Immature natural killer cell (primary cell): ENCODE measurements at regions not wholly inside any gene's neighbourhood (a gene's known extent, or its start where the extent isn't known, plus 50 kb on each side); places are given as distances from the start of the nearest gene placed in this dataset.
"Not testable (repeated sequence)": the region's sequence is repeated elsewhere in the genome, so short reads cannot be mapped to it uniquely, and the experiment has no call there.

Experiments used
- DNase-seq, 3 donors: peaks; one replicate each; pipeline ENCODE4 v3.0.0; 2022; ENCODE audit warnings: mixed read lengths in 1 of 3
- H3K27ac Mint-ChIP-seq, 6 donors: one replicate each; pipeline ENCODE4 v1.8.0; 2020; ENCODE audit warnings: mixed read lengths in 6 of 6, mild to moderate bottlenecking in 5 of 6, inconsistent platforms in 4 of 6, moderate library complexity in 3 of 6
- H3K27me3 Mint-ChIP-seq, 3 donors: one replicate each; pipeline ENCODE4 v1.8.0; 2020 to 2021; ENCODE audit warnings: low read depth in 3 of 3, mild to moderate bottlenecking in 3 of 3, mixed read lengths in 3 of 3, moderate library complexity in 3 of 3, inconsistent platforms in 1 of 3
- H3K36me3 Mint-ChIP-seq, 3 donors: one replicate each; pipeline ENCODE4 v1.8.0; 2020; ENCODE audit warnings: mixed read lengths in 3 of 3, inconsistent platforms in 2 of 3, mild to moderate bottlenecking in 2 of 3
- H3K4me1 Mint-ChIP-seq, 2 donors: one replicate each; pipeline ENCODE4 v1.8.0; 2020; ENCODE audit warnings: inconsistent platforms in 2 of 2, mild to moderate bottlenecking in 2 of 2, mixed read lengths in 2 of 2, moderate library complexity in 1 of 2
- H3K4me3 Mint-ChIP-seq, 5 donors: one replicate each; pipeline ENCODE4 v1.8.0; 2020; ENCODE audit warnings: mild to moderate bottlenecking in 5 of 5, mixed read lengths in 5 of 5, inconsistent platforms in 3 of 5, moderate library complexity in 3 of 5
- H3K9me3 Mint-ChIP-seq, 6 donors: one replicate each; pipeline ENCODE4 v1.8.0; 2020; ENCODE audit warnings: mild to moderate bottlenecking in 6 of 6, mixed read lengths in 6 of 6, inconsistent platforms in 4 of 6, moderate library complexity in 3 of 6

- no peak for DNase-seq
- Mint-ChIP-seq H3K9me3 (no peaks in the 10 kb centered on the region), H3K4me3 (no peak overlapping the region), H3K27me3 (peaks cover 1 to 17% (median 4%) of the 10 kb centered on the region in 3 donors), H3K4me1 (no peaks in the 10 kb centered on the region), H3K27ac (no peak overlapping the region), H3K36me3 (no peaks in the 10 kb centered on the region)
Observed at GRCh38 chr20:20791664-20792568, 79.5 kb upstream of the RALGAPA2 start.

DNA sequence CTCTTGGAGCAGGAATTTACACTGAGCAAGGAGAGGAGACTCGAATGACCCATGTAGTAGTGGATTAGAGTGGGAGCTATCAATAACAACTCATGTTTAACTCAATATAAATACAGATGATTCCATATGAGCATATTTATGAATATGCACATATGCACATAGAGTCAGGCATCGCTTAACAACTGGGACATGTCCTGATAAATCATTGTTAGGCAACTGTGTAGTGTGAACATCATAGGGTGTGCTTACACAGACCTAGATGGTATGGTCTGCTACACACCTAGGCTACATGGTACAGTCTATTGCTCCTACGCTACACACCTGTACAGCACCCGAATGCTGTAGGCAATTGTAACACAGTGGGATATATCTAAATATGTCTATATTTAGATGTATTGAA lies 75.9 kb upstream of the RALGAPA2 start:
- Mint-ChIP-seq H3K4me1 (no peaks in the 10 kb centered on the region), H3K27me3 (peaks cover 0 to 12% (median 2%) of the 10 kb centered on the region in 3 donors), H3K9me3 (no peaks in the 10 kb centered on the region), H3K36me3 (no peaks in the 10 kb centered on the region), H3K4me3 (no peak overlapping the region), H3K27ac (no peak overlapping the region)
- no peak for DNase-seq

DNA sequence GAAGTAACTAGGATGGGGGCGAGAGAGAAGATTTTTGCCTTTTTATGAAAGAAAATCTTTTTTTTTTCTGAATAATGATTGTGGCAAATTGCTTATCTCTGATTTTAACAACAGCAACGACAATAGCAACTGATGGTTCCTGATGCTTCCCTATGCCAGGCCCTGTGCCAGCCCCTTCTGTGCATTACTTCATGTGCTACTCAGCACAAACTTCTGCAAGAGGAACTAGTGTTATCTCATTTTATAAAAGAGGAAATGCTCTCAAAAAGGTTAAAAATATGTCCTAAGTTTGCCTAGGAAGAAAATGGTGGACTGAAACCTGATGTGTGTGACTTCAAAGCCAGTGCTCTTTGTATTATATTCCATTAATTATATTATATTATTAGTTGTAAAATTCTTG lies 74.0 kb upstream of the RALGAPA2 start:
- DNase-seq: no peak
- Mint-ChIP-seq H3K27me3 (peaks cover 0 to 11% (median 3%) of the 10 kb centered on the region in 3 donors), H3K27ac (no peak overlapping the region), H3K4me3 (no peak overlapping the region), H3K36me3 (no peaks in the 10 kb centered on the region), H3K4me1 (no peaks in the 10 kb centered on the region), H3K9me3 (no peaks in the 10 kb centered on the region)

DNA sequence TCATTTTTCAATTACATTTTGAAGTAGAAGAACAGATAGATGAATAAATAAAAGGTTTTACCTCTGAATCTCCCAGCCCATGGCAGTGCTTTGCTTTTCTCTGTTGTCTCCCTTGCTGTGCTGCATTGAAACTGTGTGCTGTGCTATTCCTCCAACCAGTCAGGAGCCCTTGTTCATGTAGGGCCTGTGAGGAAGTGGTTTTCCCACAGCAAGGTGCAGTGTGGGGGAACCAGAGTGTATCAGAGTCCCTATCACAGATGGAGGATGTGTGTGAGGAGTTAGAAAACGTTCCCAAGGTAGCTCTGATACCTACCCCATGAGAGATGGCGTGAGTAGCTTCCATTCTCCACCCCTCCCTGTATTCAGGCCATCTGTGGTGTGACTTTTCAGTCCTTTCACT lies 72.8 kb upstream of the RALGAPA2 start:
- Mint-ChIP-seq H3K36me3 (no peaks in the 10 kb centered on the region), H3K4me1 (peaks cover 7 to 9% of the 10 kb centered on the region in 2 donors)

GRCh38 chr20:20784450-20784849 lies 72.0 kb upstream of the RALGAPA2 start:
- not testable (repeated sequence) for H3K4me3 Mint-ChIP-seq, DNase-seq, H3K9me3 Mint-ChIP-seq, H3K36me3 Mint-ChIP-seq, H3K27ac Mint-ChIP-seq
- Mint-ChIP-seq H3K4me1 (peaks cover 11 to 16% of the 10 kb centered on the region in 2 donors), H3K27me3 (peaks cover 0 to 11% (median 4%) of the 10 kb centered on the region in 3 donors)

More for the DNA sequence above, 72.8 kb upstream of the RALGAPA2 start:
- Mint-ChIP-seq H3K9me3 (no peaks in the 10 kb centered on the region), H3K27ac (no peak overlapping the region), H3K4me3 (no peak overlapping the region), H3K27me3 (peaks cover 0 to 11% (median 4%) of the 10 kb centered on the region in 3 donors)
- no peak for DNase-seq

GRCh38 chr20:20783450-20783849 lies 71.0 kb upstream of the RALGAPA2 start:
- no peaks in the 10 kb centered on the region for H3K9me3 Mint-ChIP-seq
- peaks cover 11 to 16% of the 10 kb centered on the region in 2 donors for H3K4me1 Mint-ChIP-seq
- H3K27me3 Mint-ChIP-seq: peaks cover 0 to 13% (median 4%) of the 10 kb centered on the region in 3 donors
- H3K4me3 Mint-ChIP-seq: no peak overlapping the region
- no peaks in the 10 kb centered on the region for H3K36me3 Mint-ChIP-seq
- no peak overlapping the region for H3K27ac Mint-ChIP-seq
- DNase-seq: no peak

- H3K36me3 Mint-ChIP-seq: no peaks in the 10 kb centered on the region
- H3K9me3 Mint-ChIP-seq: no peaks in the 10 kb centered on the region
- no peak for DNase-seq
- peaks cover 0 to 11% (median 4%) of the 10 kb centered on the region in 3 donors for H3K27me3 Mint-ChIP-seq
- no peak overlapping the region for H3K4me3 Mint-ChIP-seq
- H3K27ac Mint-ChIP-seq: no peak overlapping the region
- peaks cover 11 to 16% of the 10 kb centered on the region in 2 donors for H3K4me1 Mint-ChIP-seq
Observed at GRCh38 chr20:20782755-20783154, 70.3 kb upstream of the RALGAPA2 start.

GRCh38 chr20:20782231-20782630 lies 69.8 kb upstream of the RALGAPA2 start:
- DNase-seq: no peak
- Mint-ChIP-seq H3K4me1 (peaks cover 11 to 16% of the 10 kb centered on the region in 2 donors), H3K27ac (no peak overlapping the region), H3K9me3 (no peaks in the 10 kb centered on the region), H3K4me3 (no peak overlapping the region), H3K27me3 (peaks cover 0 to 6% (median 4%) of the 10 kb centered on the region in 3 donors), H3K36me3 (no peaks in the 10 kb centered on the region)

GRCh38 chr20:20781029-20781428 lies 68.6 kb upstream of the RALGAPA2 start:
- no peak overlapping the region for H3K4me3 Mint-ChIP-seq
- no peak for DNase-seq
- no peaks in the 10 kb centered on the region for H3K36me3 Mint-ChIP-seq
- peaks cover 11 to 16% of the 10 kb centered on the region in 2 donors for H3K4me1 Mint-ChIP-seq
- H3K27me3 Mint-ChIP-seq: peaks cover 0 to 4% (median 2%) of the 10 kb centered on the region in 3 donors
- no peak overlapping the region for H3K27ac Mint-ChIP-seq
- H3K9me3 Mint-ChIP-seq: no peaks in the 10 kb centered on the region

- Mint-ChIP-seq H3K27me3 (peaks cover 0 to 4% (median 2%) of the 10 kb centered on the region in 3 donors), H3K4me3 (no peak overlapping the region), H3K4me1 (peaks cover 11 to 16% of the 10 kb centered on the region in 2 donors), H3K9me3 (no peaks in the 10 kb centered on the region), H3K27ac (peak overlapping the region in 2 of 6 donors; percentile 1 to 56), H3K36me3 (no peaks in the 10 kb centered on the region)
- peak; percentile 23 to 29 (median 27) for DNase-seq
Observed at GRCh38 chr20:20780127-20780824, 67.8 kb upstream of the RALGAPA2 start.

- Mint-ChIP-seq H3K36me3 (no peaks in the 10 kb centered on the region), H3K9me3 (no peaks in the 10 kb centered on the region), H3K4me3 (no peak overlapping the region), H3K27me3 (peaks cover 0 to 9% (median 5%) of the 10 kb centered on the region in 3 donors), H3K27ac (no peak overlapping the region), H3K4me1 (peaks cover 11 to 16% of the 10 kb centered on the region in 2 donors)
- DNase-seq: no peak
Observed at GRCh38 chr20:20778676-20779075, 66.2 kb upstream of the RALGAPA2 start.

GRCh38 chr20:20772497-20773085 lies 60.1 kb upstream of the RALGAPA2 start:
- no peak overlapping the region for H3K4me3 Mint-ChIP-seq
- H3K27me3 Mint-ChIP-seq: peaks cover 0 to 10% (median 1%) of the 10 kb centered on the region in 3 donors
- H3K9me3 Mint-ChIP-seq: peaks cover 0 to 3% (median 0%) of the 10 kb centered on the region in 6 donors
- no peaks in the 10 kb centered on the region for H3K36me3 Mint-ChIP-seq
- peaks cover 4 to 6% of the 10 kb centered on the region in 2 donors for H3K4me1 Mint-ChIP-seq
- no peak overlapping the region for H3K27ac Mint-ChIP-seq
- no peak for DNase-seq

DNA sequence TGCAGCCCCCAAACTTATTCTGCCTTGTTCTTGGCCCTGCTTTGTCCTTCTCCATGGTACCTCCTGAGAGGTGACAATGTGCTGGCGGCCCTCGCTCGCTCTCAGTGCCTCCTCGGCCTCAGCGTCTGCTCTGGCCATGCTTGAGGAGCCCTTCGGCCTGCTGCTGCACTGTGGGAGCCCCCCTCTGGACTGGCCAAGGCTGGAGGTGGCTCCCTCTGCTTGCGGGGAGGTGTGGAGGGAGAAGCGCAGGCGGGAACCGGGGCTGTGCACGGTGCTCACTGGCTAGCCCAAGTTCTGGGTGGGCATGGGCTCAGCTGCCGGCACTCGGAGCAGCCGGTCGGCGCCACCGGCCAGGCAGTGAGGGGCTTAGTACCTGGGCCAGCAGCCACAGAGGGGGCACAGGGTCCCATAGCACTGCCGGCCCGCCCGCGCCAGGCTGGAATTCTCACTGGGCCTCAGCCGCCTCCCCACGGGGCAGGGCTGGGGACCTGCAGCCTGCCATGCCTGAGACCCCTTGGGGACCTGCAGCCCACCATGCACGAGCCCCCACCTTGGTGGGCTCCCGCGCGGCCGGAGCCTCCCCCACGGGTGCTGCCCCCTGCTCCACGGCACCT lies 55.9 kb upstream of the RALGAPA2 start:
- no peak for DNase-seq
- H3K4me1 Mint-ChIP-seq: peaks cover 4 to 6% of the 10 kb centered on the region in 2 donors
- no peaks in the 10 kb centered on the region for H3K36me3 Mint-ChIP-seq
- no peak overlapping the region for H3K4me3 Mint-ChIP-seq
- H3K27ac Mint-ChIP-seq: no peak overlapping the region
- H3K27me3 Mint-ChIP-seq: peaks cover 0 to 11% (median 2%) of the 10 kb centered on the region in 3 donors
- H3K9me3 Mint-ChIP-seq: peaks cover 0 to 6% (median 0%) of the 10 kb centered on the region in 6 donors
